HG03521 (cell line): ENCODE measurements at regions not wholly inside any gene's neighbourhood (a gene's known extent, or its start where the extent isn't known, plus 50 kb on each side); places are given as distances from the start of the nearest gene placed in this dataset.
"Not testable (repeated sequence)": the region's sequence is repeated elsewhere in the genome, so short reads cannot be mapped to it uniquely, and the experiment has no call there.

Experiments
- ATAC-seq: cut with Tn5 transposase; IDR thresholded peaks from one replicate; pipeline ENCODE4 v1.9.1; 2021; ENCODE audit warnings: mild to moderate bottlenecking, moderate library complexity; ENCODE audit not compliant: unreplicated experiment

- ATAC-seq = peak; percentile 67
Measured at GRCh38 chr7:32691965-32692815, 196.9 kb downstream of the AVL9 start.

GRCh38 chr7:32688092-32688491 lies 192.8 kb downstream of the AVL9 start:
- not testable (repeated sequence) for ATAC-seq

GRCh38 chr7:32681174-32681518 lies 185.9 kb downstream of the AVL9 start:
- ATAC-seq = no peak

- ATAC-seq = no peak
Measured at GRCh38 chr7:32680259-32681173, 185.2 kb downstream of the AVL9 start.

GRCh38 chr7:32679192-32679591 lies 183.9 kb downstream of the AVL9 start:
- no peak for ATAC-seq

- ATAC-seq = no peak
Measured at GRCh38 chr7:32677593-32677992, 182.3 kb downstream of the AVL9 start.

GRCh38 chr7:32676249-32676941 lies 181.1 kb downstream of the AVL9 start:
- ATAC-seq = no peak

- ATAC-seq = no peak
Measured at GRCh38 chr7:32673275-32673983, 178.1 kb downstream of the AVL9 start.

GRCh38 chr7:32670110-32671025 lies 175.1 kb downstream of the AVL9 start:
- ATAC-seq = no peak

- ATAC-seq = not testable (repeated sequence)
Measured at GRCh38 chr7:32669173-32669870, 174.0 kb downstream of the AVL9 start.

- not testable (repeated sequence) for ATAC-seq
Measured at GRCh38 chr7:32668387-32669097, 173.3 kb downstream of the AVL9 start.

GRCh38 chr7:32667586-32667985 lies 172.3 kb downstream of the AVL9 start:
- not testable (repeated sequence) for ATAC-seq

- ATAC-seq = not testable (repeated sequence)
Measured at GRCh38 chr7:32663805-32664211, 168.5 kb downstream of the AVL9 start.

GRCh38 chr7:32662509-32662908 lies 167.2 kb downstream of the AVL9 start:
- not testable (repeated sequence) for ATAC-seq

- ATAC-seq = no peak
Measured at GRCh38 chr7:32661929-32662328, 166.6 kb downstream of the AVL9 start.

- no peak for ATAC-seq
Measured at GRCh38 chr7:32661501-32661900, 166.2 kb downstream of the AVL9 start.

GRCh38 chr7:32660936-32661335 lies 165.6 kb downstream of the AVL9 start:
- no peak for ATAC-seq

GRCh38 chr7:32659853-32660252 lies 164.6 kb downstream of the AVL9 start:
- ATAC-seq = no peak
